Right hindlimb (tissue), 1 donor: ENCODE measurements at regions not wholly inside any gene's neighbourhood (a gene's known extent, or its start where the extent isn't known, plus 50 kb on each side); places are given as distances from the start of the nearest gene placed in this dataset.

ENCODE experiments used
- DNase-seq: peaks from one replicate; pipeline ENCODE4 v3.0.0-alpha.2; 2018

GRCh38 chr10:113368666-113369364 is 184.0 kb upstream of the HABP2 start:
- no peak for DNase-seq

GRCh38 chr10:113369365-113369694 is 183.5 kb upstream of the HABP2 start:
- DNase-seq = no peak

GRCh38 chr10:113376428-113376827 is 176.4 kb upstream of the HABP2 start:
- DNase-seq = no peak

- no peak for DNase-seq
Measured at GRCh38 chr10:113379091-113379490, 173.8 kb upstream of the HABP2 start.

- DNase-seq = no peak
Measured at GRCh38 chr10:113381416-113381815, 171.4 kb upstream of the HABP2 start.

- DNase-seq = no peak
Measured at GRCh38 chr10:113381981-113382509, 170.8 kb upstream of the HABP2 start.

GRCh38 chr10:113382691-113383090 is 170.2 kb upstream of the HABP2 start:
- no peak for DNase-seq

GRCh38 chr10:113384181-113384580 is 168.7 kb upstream of the HABP2 start:
- no peak for DNase-seq

- DNase-seq = peak; percentile 96
Measured at GRCh38 chr10:113385021-113385999, 167.5 kb upstream of the HABP2 start.

GRCh38 chr10:113386005-113386404 is 166.8 kb upstream of the HABP2 start:
- DNase-seq = no peak

GRCh38 chr10:113389969-113390368 is 162.9 kb upstream of the HABP2 start:
- DNase-seq = no peak

GRCh38 chr10:113390896-113391295 is 162.0 kb upstream of the HABP2 start:
- no peak for DNase-seq

- DNase-seq = no peak
Measured at GRCh38 chr10:113397047-113397446, 155.8 kb upstream of the HABP2 start.

- no peak for DNase-seq
Measured at GRCh38 chr10:113399065-113399464, 153.8 kb upstream of the HABP2 start.

GRCh38 chr10:113402602-113403001 is 150.3 kb upstream of the HABP2 start:
- no peak for DNase-seq

- DNase-seq = no peak
Measured at GRCh38 chr10:113407218-113407617, 145.6 kb upstream of the HABP2 start.

GRCh38 chr10:113409175-113409574 is 143.7 kb upstream of the HABP2 start:
- no peak for DNase-seq

GRCh38 chr10:113410618-113411017 is 142.2 kb upstream of the HABP2 start:
- no peak for DNase-seq

- DNase-seq = no peak
Measured at GRCh38 chr10:113411456-113411855, 141.4 kb upstream of the HABP2 start.

- DNase-seq = no peak
Measured at GRCh38 chr10:113412161-113412560, 140.7 kb upstream of the HABP2 start.

- no peak for DNase-seq
Measured at GRCh38 chr10:113414543-113414942, 138.3 kb upstream of the HABP2 start.

- DNase-seq = no peak
Measured at GRCh38 chr10:113415246-113415645, 137.6 kb upstream of the HABP2 start.

- DNase-seq = no peak
Measured at GRCh38 chr10:113420057-113420732, 132.7 kb upstream of the HABP2 start.
